Smooth muscle cell (in vitro differentiated cells): ENCODE measurements at regions not wholly inside any gene's neighbourhood (a gene's known extent, or its start where the extent isn't known, plus 50 kb on each side); places are given as distances from the start of the nearest gene placed in this dataset.

Experiments used
- DNase-seq: peaks from one replicate; lab custom pipeline; 2025; ENCODE audit not compliant: unreplicated experiment; lab: John Stamatoyannopoulos, UW
- H2AFZ ChIP-seq: fragments of 200-600 bp; sonication (generic); 2 replicates; pipeline ENCODE4 v1.6.0; 2016; ENCODE audit warnings: antibody characterized with exemption, low read depth, mild to moderate bottlenecking
- H3F3A ChIP-seq: fragments of 200-600 bp; sonication (generic); 2 replicates; pipeline ENCODE4 v1.6.0; 2017; ENCODE audit warnings: antibody characterized with exemption, low read depth
- H3K27ac ChIP-seq: fragments of 200-600 bp; sonication (generic); 2 replicates; pipeline ENCODE4 v1.5.1; 2016; ENCODE audit warnings: low read depth, mild to moderate bottlenecking
- H3K27me3 ChIP-seq: fragments of 200-600 bp; sonication (generic); 2 replicates; pipeline ENCODE4 v1.6.1; 2016; ENCODE audit warnings: low read depth, mild to moderate bottlenecking
- H3K36me3 ChIP-seq: fragments of 200-600 bp; sonication (generic); 2 replicates; pipeline ENCODE4 v1.5.1; 2016; ENCODE audit warnings: low read depth
- H3K4me1 ChIP-seq: fragments of 200-600 bp; sonication (generic); 2 replicates; pipeline ENCODE4 v1.5.1; 2016; ENCODE audit warnings: low read depth
- H3K4me2 ChIP-seq: fragments of 200-600 bp; sonication (generic); 2 replicates; pipeline ENCODE4 v1.6.0; 2016; ENCODE audit warnings: mild to moderate bottlenecking
- H3K4me3 ChIP-seq: fragments of 200-600 bp; sonication (generic); 2 replicates; pipeline ENCODE4 v1.5.1; 2016; ENCODE audit warnings: mild to moderate bottlenecking
- H3K79me2 ChIP-seq: fragments of 200-600 bp; sonication (generic); 2 replicates; pipeline ENCODE4 v1.6.0; 2016; ENCODE audit warnings: low read depth, mild to moderate bottlenecking
- H3K9ac ChIP-seq: fragments of 200-600 bp; sonication (generic); 2 replicates; pipeline ENCODE4 v1.6.0; 2016; ENCODE audit warnings: low read depth
- H3K9me3 ChIP-seq: fragments of 200-600 bp; sonication (generic); replicated peaks from 2 replicates; pipeline ENCODE4 v1.5.1; 2016; ENCODE audit warnings: low read depth
- H4K20me1 ChIP-seq: fragments of 200-600 bp; sonication (generic); 2 replicates; pipeline ENCODE4 v1.6.0; 2016; ENCODE audit warnings: low read depth
- WGBS: methylation state at CpG from one replicate; pipeline ENCODE4 v1.1.7; 2016; ENCODE audit warnings: low lambda C conversion rate; 5-methylcytosine and 5-hydroxymethylcytosine counted together
- TF ChIP-seq, protein P1 (sequence below): fragments of 200-600 bp; sonication (generic); IDR thresholded peaks from 2 replicates; pipeline ENCODE4 v1.5.1; 2017; ENCODE audit warnings: borderline replicate concordance, mild to moderate bottlenecking, antibody characterized with exemption; ENCODE audit not compliant: insufficient read depth, poor library complexity, severe bottlenecking

DNA sequence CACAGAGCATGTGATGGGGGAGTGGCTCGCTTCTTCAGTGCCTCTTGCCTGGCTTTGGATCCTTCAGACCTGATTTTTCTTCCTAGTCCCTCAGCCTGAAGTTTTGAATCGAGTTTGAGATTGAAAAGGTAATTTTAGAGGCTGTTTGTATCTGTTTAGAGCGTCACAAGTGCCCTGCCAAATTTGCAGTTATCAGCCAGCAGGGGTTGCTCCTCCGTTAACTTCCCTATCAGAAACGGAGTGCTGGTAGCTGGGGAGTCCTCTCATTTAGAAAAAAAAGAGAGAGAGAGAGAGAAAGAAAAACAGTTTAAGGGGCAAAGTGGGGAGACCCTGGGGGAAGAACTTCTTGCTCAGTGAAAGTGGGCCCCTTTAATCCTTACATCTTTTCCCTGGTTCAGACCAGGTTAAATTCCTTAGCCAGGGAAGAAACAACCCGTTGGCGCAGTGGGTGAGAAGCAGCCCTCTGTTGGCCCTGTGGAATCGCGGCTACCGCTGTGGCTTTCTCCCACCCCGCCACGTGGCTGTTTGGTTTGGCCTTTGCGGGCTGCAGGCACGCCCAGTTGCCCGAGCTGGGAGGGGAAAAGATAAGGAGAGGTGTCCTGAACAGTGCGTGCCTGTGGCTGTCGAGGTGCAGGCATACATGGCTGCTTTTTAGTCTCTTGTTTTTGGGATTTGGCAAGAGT, 576.7 kb upstream of the ACO1 start:
- WGBS: 53% methylated on average over 17 of the region's 17 CpGs
- TF ChIP-seq, protein P1, sequence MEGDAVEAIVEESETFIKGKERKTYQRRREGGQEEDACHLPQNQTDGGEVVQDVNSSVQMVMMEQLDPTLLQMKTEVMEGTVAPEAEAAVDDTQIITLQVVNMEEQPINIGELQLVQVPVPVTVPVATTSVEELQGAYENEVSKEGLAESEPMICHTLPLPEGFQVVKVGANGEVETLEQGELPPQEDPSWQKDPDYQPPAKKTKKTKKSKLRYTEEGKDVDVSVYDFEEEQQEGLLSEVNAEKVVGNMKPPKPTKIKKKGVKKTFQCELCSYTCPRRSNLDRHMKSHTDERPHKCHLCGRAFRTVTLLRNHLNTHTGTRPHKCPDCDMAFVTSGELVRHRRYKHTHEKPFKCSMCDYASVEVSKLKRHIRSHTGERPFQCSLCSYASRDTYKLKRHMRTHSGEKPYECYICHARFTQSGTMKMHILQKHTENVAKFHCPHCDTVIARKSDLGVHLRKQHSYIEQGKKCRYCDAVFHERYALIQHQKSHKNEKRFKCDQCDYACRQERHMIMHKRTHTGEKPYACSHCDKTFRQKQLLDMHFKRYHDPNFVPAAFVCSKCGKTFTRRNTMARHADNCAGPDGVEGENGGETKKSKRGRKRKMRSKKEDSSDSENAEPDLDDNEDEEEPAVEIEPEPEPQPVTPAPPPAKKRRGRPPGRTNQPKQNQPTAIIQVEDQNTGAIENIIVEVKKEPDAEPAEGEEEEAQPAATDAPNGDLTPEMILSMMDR: peak; percentile 13
- Histone ChIP-seq H3K27ac (no peak overlapping the region), H3F3A (no peaks in the 10 kb centered on the region), H3K4me3 (no peak overlapping the region), H3K9me3 (no peaks in the 10 kb centered on the region), H3K79me2 (no peaks in the 10 kb centered on the region), H2AFZ (peak overlapping the region; percentile 49), H3K36me3 (no peaks in the 10 kb centered on the region), H3K4me2 (peak overlapping the region; percentile 55), H3K27me3 (no peaks in the 10 kb centered on the region), H4K20me1 (no peaks in the 10 kb centered on the region), H3K4me1 (no peaks in the 10 kb centered on the region), H3K9ac (no peak overlapping the region)
- no peak for DNase-seq

DNA sequence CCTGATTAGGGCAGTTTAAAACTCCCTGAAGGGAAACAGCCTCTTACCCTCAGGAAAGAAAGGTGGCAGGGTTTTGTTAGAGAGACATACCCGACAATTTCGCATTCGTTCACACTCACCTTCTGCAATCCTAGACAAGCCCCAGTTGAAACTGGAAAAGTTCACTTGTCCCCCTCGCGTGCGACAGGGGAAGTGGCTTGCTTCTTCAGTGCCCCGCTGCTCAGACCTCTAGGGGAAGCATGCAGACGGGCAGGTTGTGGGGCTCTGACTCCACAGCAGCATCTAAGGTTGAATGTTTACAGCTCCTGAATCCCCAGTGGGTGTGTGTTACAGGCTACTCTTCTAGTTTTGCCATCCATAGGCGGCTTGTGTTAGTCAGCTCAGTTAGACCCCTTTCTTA, 575.7 kb upstream of the ACO1 start:
- Histone ChIP-seq H2AFZ (no peak overlapping the region), H3K4me2 (no peak overlapping the region), H3K79me2 (no peaks in the 10 kb centered on the region), H3K4me3 (no peak overlapping the region), H3K9me3 (no peaks in the 10 kb centered on the region), H3F3A (no peaks in the 10 kb centered on the region), H3K4me1 (no peaks in the 10 kb centered on the region), H3K27me3 (no peaks in the 10 kb centered on the region), H3K27ac (no peak overlapping the region), H4K20me1 (no peaks in the 10 kb centered on the region), H3K9ac (no peak overlapping the region), H3K36me3 (no peaks in the 10 kb centered on the region)
- TF ChIP-seq, protein P1: no peak
- DNase-seq: no peak
- 87% methylated on average over 9 of the region's 9 CpGs for WGBS

DNA sequence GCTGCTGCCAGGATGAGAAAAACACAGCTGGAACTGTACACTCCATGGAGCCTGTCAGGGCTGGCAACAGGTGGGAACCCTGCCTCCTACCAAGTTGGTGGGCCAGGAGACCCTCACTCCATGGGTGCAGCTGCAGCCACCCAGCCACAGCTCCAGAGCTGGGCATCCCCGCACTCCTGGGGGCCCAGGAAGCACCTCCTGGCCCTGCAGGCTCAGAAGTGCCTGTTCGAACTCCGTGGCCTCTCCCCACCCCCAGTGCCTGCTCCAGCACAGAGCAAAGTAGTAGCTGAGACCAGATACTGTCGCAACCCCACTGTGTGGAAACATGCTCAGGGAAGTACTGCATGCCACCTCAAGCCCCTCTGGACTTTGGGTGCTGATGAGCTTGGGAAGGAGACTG, 564.0 kb upstream of the ACO1 start:
- no peak for DNase-seq
- H3K27me3 ChIP-seq: no peaks in the 10 kb centered on the region
- no peak overlapping the region for H3K9ac ChIP-seq
- H3K27ac ChIP-seq: no peak overlapping the region
- H3K4me1 ChIP-seq: no peaks in the 10 kb centered on the region
- no peaks in the 10 kb centered on the region for H3K36me3 ChIP-seq
- no peak overlapping the region for H3K4me2 ChIP-seq
- no peak overlapping the region for H3K4me3 ChIP-seq
- H3K9me3 ChIP-seq: no peaks in the 10 kb centered on the region
- no peaks in the 10 kb centered on the region for H3F3A ChIP-seq
- H3K79me2 ChIP-seq: no peaks in the 10 kb centered on the region
- no peak overlapping the region for H2AFZ ChIP-seq
- H4K20me1 ChIP-seq: no peaks in the 10 kb centered on the region
- TF ChIP-seq, protein P1: no peak
- 85% methylated on average over 4 of the region's 4 CpGs for WGBS

DNA sequence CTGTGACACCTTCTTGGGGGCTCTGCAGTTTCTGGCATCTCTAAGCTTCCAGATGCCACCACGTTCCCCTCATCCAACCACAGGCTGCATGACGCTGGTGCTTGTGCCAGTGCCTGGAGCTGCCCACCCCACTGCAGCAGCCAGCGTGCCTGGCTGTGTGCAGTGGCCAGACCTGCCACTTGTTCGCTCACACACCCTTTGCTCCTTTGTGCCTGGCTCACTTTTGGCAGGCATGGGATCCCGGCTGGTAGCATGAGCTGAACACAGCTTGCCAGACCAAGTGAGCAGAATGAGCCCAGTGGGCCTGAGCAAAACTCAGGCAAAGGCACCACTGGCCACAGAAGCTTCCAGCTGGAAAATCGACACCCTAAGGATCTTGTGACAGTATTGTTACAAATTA, 562.9 kb upstream of the ACO1 start:
- Histone ChIP-seq H2AFZ (no peak overlapping the region), H3K9me3 (no peaks in the 10 kb centered on the region), H3K27me3 (no peaks in the 10 kb centered on the region), H3F3A (no peaks in the 10 kb centered on the region), H3K79me2 (no peaks in the 10 kb centered on the region), H4K20me1 (no peaks in the 10 kb centered on the region), H3K9ac (no peak overlapping the region), H3K4me2 (no peak overlapping the region), H3K36me3 (no peaks in the 10 kb centered on the region), H3K27ac (no peak overlapping the region), H3K4me3 (no peak overlapping the region), H3K4me1 (no peaks in the 10 kb centered on the region)
- no peak for DNase-seq
- 83% methylated on average over 6 of the region's 6 CpGs for WGBS
- TF ChIP-seq, protein P1: no peak
